Calu3 (cell line): ENCODE measurements at regions not wholly inside any gene's neighbourhood (a gene's known extent, or its start where the extent isn't known, plus 50 kb on each side); places are given as distances from the start of the nearest gene placed in this dataset.

Source experiments
- BruUV-seq: library from RNA; stranded (reverse); fragments of 400-500 nt; replicated peaks from 2 replicates; lab custom pipeline; 2021; lab: Mats Ljungman, UMichigan
- CTCF ChIA-PET: fragments of 300-600 bp; sonication (Branson Sonifier 250); formaldehyde crosslinking; loops from one replicate; lab custom pipeline; 2022; ENCODE audit warnings: antibody characterized with exemption; lab: Charles Lee
- DNase-seq: peaks from one replicate; pipeline ENCODE4 v3.0.0; 2022
- H3K27ac Mint-ChIP-seq: one replicate; pipeline ENCODE4 v1.8.0; 2022; ENCODE audit warnings: mixed read lengths; ENCODE audit not compliant: unreplicated experiment
- H3K27me3 Mint-ChIP-seq: one replicate; pipeline ENCODE4 v1.8.0; 2022; ENCODE audit warnings: mixed read lengths; ENCODE audit not compliant: unreplicated experiment
- H3K36me3 Mint-ChIP-seq: one replicate; pipeline ENCODE4 v1.8.0; 2022; ENCODE audit warnings: mild to moderate bottlenecking, moderate library complexity, mixed read lengths; ENCODE audit not compliant: insufficient read depth, unreplicated experiment
- H3K4me1 Mint-ChIP-seq: one replicate; pipeline ENCODE4 v1.8.0; 2022; ENCODE audit warnings: mild to moderate bottlenecking, low read depth, mixed read lengths; ENCODE audit not compliant: unreplicated experiment
- H3K4me3 Mint-ChIP-seq: one replicate; pipeline ENCODE4 v1.8.0; 2022; ENCODE audit warnings: mild to moderate bottlenecking, low read depth, moderate library complexity, mixed read lengths; ENCODE audit not compliant: unreplicated experiment
- H3K9me3 Mint-ChIP-seq: one replicate; pipeline ENCODE4 v1.8.0; 2022; ENCODE audit warnings: low read depth, mixed read lengths; ENCODE audit not compliant: unreplicated experiment
- intact Hi-C: fragments of 100-400 bp; cut with micrococcal nuclease; formaldehyde crosslinking; loops from one replicate; pipeline ENCODE4 v1.10.0; 2022; ENCODE audit not compliant: unreplicated experiment
- TF ChIP-seq, protein P1 (sequence below): fragments of 200-600 bp; IDR thresholded peaks from one replicate; pipeline ENCODE4 v1.8.0; 2022; ENCODE audit warnings: antibody characterized with exemption; ENCODE audit not compliant: unreplicated experiment

DNA sequence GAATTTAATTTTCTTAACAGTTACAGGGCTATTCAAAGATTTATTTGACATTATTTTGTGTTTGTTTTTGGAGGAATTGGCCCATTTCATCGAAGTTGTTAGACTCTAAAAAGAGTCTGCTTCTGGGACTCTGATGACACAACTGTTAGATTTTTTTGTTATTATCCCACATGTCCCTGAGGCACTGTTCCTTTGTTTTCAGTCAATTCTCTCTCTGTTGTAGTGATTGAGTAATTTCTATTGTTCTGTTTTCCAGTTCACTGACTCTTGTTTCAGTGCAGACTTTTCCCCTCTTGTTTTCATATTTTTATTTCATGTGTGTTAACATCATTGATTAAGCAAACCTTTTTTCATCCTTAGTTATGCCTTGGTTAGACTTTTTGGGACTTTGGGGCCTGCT, 325.0 kb downstream of the ZNF326 start:
- Mint-ChIP-seq H3K27ac (no peak overlapping the region), H3K9me3 (no peaks in the 10 kb centered on the region), H3K4me3 (no peak overlapping the region), H3K27me3 (peaks cover 30% of the 10 kb centered on the region), H3K36me3 (no peaks in the 10 kb centered on the region), H3K4me1 (no peaks in the 10 kb centered on the region)
- DNase-seq = no peak
- intact Hi-C loops = no loop called here
- CTCF ChIA-PET = no interaction called here
- TF ChIP-seq, protein P1, sequence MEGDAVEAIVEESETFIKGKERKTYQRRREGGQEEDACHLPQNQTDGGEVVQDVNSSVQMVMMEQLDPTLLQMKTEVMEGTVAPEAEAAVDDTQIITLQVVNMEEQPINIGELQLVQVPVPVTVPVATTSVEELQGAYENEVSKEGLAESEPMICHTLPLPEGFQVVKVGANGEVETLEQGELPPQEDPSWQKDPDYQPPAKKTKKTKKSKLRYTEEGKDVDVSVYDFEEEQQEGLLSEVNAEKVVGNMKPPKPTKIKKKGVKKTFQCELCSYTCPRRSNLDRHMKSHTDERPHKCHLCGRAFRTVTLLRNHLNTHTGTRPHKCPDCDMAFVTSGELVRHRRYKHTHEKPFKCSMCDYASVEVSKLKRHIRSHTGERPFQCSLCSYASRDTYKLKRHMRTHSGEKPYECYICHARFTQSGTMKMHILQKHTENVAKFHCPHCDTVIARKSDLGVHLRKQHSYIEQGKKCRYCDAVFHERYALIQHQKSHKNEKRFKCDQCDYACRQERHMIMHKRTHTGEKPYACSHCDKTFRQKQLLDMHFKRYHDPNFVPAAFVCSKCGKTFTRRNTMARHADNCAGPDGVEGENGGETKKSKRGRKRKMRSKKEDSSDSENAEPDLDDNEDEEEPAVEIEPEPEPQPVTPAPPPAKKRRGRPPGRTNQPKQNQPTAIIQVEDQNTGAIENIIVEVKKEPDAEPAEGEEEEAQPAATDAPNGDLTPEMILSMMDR = no peak
- no TSS peak for BruUV-seq

DNA sequence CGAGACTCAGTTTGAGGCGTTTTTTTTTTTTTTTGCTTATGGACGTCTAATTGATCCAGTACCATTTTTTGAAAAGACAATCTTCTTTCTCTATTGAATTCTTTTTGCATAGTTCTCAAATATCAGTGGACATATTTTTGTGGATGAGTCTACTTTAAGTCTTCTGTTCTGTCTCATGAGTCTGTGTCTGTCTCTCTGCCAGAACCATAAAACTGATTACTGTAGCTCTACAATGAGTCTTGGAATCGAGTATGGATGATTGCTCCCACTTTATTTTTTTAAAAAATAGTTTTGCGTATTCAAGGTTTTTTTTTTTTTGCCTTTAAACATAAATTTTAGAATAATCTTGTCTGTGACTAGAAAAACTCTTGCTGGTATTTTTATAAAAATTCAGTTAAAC, 323.5 kb downstream of the ZNF326 start:
- BruUV-seq = no TSS peak
- intact Hi-C loops = no loop called here
- TF ChIP-seq, protein P1 = no peak

DNA sequence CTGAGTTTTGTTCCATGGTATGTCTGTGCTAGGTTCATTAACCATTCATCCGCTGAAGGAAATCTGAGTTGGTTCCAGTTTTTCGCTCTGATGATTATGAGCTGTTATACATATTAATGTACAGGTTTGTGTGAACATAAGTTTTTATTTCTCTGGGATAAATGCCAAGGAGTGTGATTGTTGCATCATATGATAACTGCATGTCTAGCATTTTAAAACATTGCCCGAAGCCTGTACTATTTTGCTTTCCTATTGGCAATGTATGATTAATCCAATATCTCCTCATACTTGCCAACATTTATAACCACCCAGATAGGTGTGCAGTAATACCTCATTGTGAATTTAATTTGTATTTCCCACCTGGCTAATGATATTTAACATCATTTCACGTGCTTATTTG, 322.7 kb downstream of the ZNF326 start:
- BruUV-seq = no TSS peak
- Mint-ChIP-seq H3K4me1 (no peaks in the 10 kb centered on the region), H3K27ac (no peak overlapping the region), H3K4me3 (no peak overlapping the region), H3K27me3 (peaks cover 21% of the 10 kb centered on the region), H3K9me3 (no peaks in the 10 kb centered on the region), H3K36me3 (no peaks in the 10 kb centered on the region)
- TF ChIP-seq, protein P1 = no peak
- DNase-seq = no peak
- intact Hi-C loops = no loop called here
- CTCF ChIA-PET = no interaction called here

More for the DNA sequence above, 323.5 kb downstream of the ZNF326 start:
- Mint-ChIP-seq H3K9me3 (no peaks in the 10 kb centered on the region), H3K27me3 (peaks cover 25% of the 10 kb centered on the region), H3K36me3 (no peaks in the 10 kb centered on the region), H3K4me1 (no peaks in the 10 kb centered on the region), H3K4me3 (no peak overlapping the region), H3K27ac (no peak overlapping the region)
- no peak for DNase-seq
- CTCF ChIA-PET = no interaction called here

DNA sequence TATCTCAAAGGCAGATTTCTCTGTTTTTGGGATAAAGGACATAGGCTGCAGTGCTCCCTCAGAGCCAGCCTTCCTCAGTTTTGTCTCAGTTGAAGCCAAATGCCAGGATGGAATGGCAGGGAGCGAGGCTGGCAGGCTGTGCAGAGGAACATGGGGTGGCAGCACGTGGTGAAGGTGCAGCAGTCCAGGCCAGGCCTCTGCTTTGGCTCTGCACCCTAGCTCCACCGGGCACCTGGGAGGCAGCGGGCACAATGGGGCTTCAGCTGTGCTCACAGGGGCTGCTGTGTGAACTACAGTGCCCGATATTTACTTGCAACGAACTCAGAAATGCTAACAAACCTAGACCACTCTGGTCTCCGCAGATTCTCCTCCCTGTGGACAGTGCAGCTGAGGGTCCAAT, 319.6 kb downstream of the ZNF326 start:
- intact Hi-C loops = no loop called here
- no TSS peak for BruUV-seq
- H3K4me3 Mint-ChIP-seq = no peak overlapping the region
- H3K9me3 Mint-ChIP-seq = no peaks in the 10 kb centered on the region
- CTCF ChIA-PET = interaction anchor here (0.5 kb wide), 1 partner anchor 117 kb away, joined by 3 read pairs; no protein-coding TSS in a partner anchor
- H3K27me3 Mint-ChIP-seq = no peaks in the 10 kb centered on the region
- no peaks in the 10 kb centered on the region for H3K36me3 Mint-ChIP-seq
- H3K27ac Mint-ChIP-seq = no peak overlapping the region
- H3K4me1 Mint-ChIP-seq = no peaks in the 10 kb centered on the region
- DNase-seq = no peak
- TF ChIP-seq, protein P1 = no peak

- H3K36me3 Mint-ChIP-seq = no peaks in the 10 kb centered on the region
- H3K27me3 Mint-ChIP-seq = no peaks in the 10 kb centered on the region
- DNase-seq = no peak
- H3K9me3 Mint-ChIP-seq = no peaks in the 10 kb centered on the region
- intact Hi-C loops = no loop called here
- no TSS peak for BruUV-seq
- no peaks in the 10 kb centered on the region for H3K4me1 Mint-ChIP-seq
- H3K4me3 Mint-ChIP-seq = no peak overlapping the region
- H3K27ac Mint-ChIP-seq = no peak overlapping the region
- TF ChIP-seq, protein P1 = no peak
- CTCF ChIA-PET = no interaction called here
Measured at GRCh38 chr1:90313778-90314177, 318.9 kb downstream of the ZNF326 start.
